ENCODE measurements at regions not wholly inside any gene's neighbourhood (a gene's known extent, or its start where the extent isn't known, plus 50 kb on each side); places are given as distances from the start of the nearest gene placed in this dataset.

GRCh38 chr1:170385750-170386149 lies 146.2 kb upstream of the GORAB start:
- TF ChIP-seq, protein P1, sequence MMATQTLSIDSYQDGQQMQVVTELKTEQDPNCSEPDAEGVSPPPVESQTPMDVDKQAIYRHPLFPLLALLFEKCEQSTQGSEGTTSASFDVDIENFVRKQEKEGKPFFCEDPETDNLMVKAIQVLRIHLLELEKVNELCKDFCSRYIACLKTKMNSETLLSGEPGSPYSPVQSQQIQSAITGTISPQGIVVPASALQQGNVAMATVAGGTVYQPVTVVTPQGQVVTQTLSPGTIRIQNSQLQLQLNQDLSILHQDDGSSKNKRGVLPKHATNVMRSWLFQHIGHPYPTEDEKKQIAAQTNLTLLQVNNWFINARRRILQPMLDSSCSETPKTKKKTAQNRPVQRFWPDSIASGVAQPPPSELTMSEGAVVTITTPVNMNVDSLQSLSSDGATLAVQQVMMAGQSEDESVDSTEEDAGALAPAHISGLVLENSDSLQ (IDR thresholded peaks at IDR 0.05), result no peak
- TF ChIP-seq, protein P2, sequence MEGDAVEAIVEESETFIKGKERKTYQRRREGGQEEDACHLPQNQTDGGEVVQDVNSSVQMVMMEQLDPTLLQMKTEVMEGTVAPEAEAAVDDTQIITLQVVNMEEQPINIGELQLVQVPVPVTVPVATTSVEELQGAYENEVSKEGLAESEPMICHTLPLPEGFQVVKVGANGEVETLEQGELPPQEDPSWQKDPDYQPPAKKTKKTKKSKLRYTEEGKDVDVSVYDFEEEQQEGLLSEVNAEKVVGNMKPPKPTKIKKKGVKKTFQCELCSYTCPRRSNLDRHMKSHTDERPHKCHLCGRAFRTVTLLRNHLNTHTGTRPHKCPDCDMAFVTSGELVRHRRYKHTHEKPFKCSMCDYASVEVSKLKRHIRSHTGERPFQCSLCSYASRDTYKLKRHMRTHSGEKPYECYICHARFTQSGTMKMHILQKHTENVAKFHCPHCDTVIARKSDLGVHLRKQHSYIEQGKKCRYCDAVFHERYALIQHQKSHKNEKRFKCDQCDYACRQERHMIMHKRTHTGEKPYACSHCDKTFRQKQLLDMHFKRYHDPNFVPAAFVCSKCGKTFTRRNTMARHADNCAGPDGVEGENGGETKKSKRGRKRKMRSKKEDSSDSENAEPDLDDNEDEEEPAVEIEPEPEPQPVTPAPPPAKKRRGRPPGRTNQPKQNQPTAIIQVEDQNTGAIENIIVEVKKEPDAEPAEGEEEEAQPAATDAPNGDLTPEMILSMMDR (IDR thresholded peaks at IDR 0.05 in 2 of 3, conservative IDR thresholded peaks at IDR 0.05 in 1 of 3; ENCODE audit: insufficient read depth in 2 of 3, low read depth in 1 of 3, low read length in 3 of 3), result no peak
- no peak for TF ChIP-seq ZNF24 (IDR thresholded peaks at IDR 0.05)
- TF ChIP-seq, protein P3, sequence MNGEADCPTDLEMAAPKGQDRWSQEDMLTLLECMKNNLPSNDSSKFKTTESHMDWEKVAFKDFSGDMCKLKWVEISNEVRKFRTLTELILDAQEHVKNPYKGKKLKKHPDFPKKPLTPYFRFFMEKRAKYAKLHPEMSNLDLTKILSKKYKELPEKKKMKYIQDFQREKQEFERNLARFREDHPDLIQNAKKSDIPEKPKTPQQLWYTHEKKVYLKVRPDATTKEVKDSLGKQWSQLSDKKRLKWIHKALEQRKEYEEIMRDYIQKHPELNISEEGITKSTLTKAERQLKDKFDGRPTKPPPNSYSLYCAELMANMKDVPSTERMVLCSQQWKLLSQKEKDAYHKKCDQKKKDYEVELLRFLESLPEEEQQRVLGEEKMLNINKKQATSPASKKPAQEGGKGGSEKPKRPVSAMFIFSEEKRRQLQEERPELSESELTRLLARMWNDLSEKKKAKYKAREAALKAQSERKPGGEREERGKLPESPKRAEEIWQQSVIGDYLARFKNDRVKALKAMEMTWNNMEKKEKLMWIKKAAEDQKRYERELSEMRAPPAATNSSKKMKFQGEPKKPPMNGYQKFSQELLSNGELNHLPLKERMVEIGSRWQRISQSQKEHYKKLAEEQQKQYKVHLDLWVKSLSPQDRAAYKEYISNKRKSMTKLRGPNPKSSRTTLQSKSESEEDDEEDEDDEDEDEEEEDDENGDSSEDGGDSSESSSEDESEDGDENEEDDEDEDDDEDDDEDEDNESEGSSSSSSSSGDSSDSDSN (IDR thresholded peaks at IDR 0.05; ENCODE audit: borderline replicate concordance in 1 of 2, low read depth in 2 of 2, low read length in 2 of 2), result no peak
- TF ChIP-seq RFX7 (CRISPR knock-in tag; IDR thresholded peaks at IDR 0.05), result no peak
- TF ChIP-seq CEBPB (tag; IDR thresholded peaks at IDR 0.05), result no peak
- TF ChIP-seq GABPA (tag; conservative IDR thresholded peaks at IDR 0.05; ENCODE audit: low read depth), result no peak
- TF ChIP-seq POLR2A (conservative IDR thresholded peaks at IDR 0.05), result no peak
- TF ChIP-seq ZFP30 (CRISPR knock-in tag; IDR thresholded peaks at IDR 0.05; ENCODE audit: borderline replicate concordance), result no peak
